ENCODE measurements at regions not wholly inside any gene's neighbourhood (a gene's known extent, or its start where the extent isn't known, plus 50 kb on each side); places are given as distances from the start of the nearest gene placed in this dataset.

DNA sequence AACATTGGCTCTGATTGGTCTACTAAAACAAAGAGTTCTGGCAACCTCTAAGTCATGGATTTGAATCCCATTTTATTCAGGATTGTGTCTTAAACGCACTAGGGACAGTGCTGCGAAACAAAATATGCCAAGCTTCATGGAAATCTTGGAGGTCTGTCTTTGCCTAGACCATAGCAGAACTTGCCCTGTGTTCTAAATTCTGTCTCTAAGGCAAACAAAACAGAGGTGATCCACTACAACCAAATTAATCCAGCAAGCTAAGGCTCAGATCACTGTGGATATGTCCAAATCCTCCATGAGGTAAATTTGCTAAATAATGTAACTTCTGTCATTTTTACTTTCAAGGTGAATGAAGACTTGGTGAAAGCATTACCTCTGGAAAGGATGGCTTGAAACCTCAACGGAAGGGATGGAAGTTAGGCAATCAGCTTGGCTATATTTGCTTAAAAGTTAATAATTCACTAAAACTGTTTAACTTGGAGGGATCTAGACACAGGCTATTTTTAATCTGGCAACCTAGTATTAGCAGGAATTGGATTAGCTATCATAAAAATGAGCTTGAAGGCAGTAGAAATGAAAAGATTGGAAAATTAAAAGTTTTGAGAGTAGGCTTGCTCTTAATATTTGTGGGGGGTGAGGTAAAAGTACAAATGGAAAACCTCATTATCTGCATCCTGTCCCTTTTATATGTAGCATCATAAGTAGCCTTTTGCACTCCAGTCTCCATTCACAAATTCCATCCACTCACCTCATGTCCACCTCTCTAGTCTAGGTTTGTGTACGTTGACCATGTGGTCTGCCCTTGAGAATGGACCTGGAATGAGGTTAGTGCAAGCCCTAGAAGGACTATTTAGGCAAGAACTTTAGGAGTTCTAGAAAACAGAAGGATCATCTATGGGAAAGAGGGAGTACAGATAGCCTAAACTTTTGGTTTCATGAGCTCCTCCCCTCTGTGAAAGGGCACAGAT is 176.2 kb downstream of the SMC2 start:
- ChIA-PET CTCF (no interaction called here), RAD21 (ENCODE audit: low non-redundant PET in 1 of 2, low total read pairs in 2 of 2, uncharacterized antibody in 2 of 2, unreplicated experiment in 2 of 2) (no interaction called here)

More for the DNA sequence above, 176.2 kb downstream of the SMC2 start:
- Histone ChIP-seq H4K20me1 (ENCODE audit: insufficient read depth) (no peaks in the 10 kb centered on the region), H3K36me3 (ENCODE audit: control insufficient read depth in 1 of 2, insufficient read depth in 2 of 2, low read length in 2 of 2) (no peaks in the 10 kb centered on the region), H3K4me1 (ENCODE audit: control insufficient read depth in 1 of 2, insufficient read depth in 2 of 2, low read length in 2 of 2) (no peaks in the 10 kb centered on the region), H3K4me3 (replicated peaks in 1 of 2; ENCODE audit: low read depth in 1 of 2, low read length in 2 of 2) (no peak overlapping the region), H3K9ac (ENCODE audit: low read length) (no peak overlapping the region), H3K79me2 (ENCODE audit: insufficient read depth, low read length) (no peaks in the 10 kb centered on the region), H3K9me2 (ENCODE audit: insufficient read depth) (no peaks in the 10 kb centered on the region), H3K27ac (ENCODE audit: low read depth, low read length) (no peak overlapping the region), H3K4me2 (ENCODE audit: low read length) (no peak overlapping the region), H2AFZ (ENCODE audit: low read depth, low read length, poor library complexity, severe bottlenecking) (no peak overlapping the region), H3K27me3 (ENCODE audit: insufficient read depth, low read length) (no peaks in the 10 kb centered on the region), H3K9me3 (ENCODE audit: control insufficient read depth in 1 of 2, insufficient read depth in 1 of 2, low read depth in 1 of 2, low read length in 2 of 2) (no peaks in the 10 kb centered on the region)
- POLR2A ChIA-PET, result no interaction called here
- TF ChIP-seq EZH2 (IDR thresholded peaks at IDR 0.05), result no peak
- TF ChIP-seq, protein P1, sequence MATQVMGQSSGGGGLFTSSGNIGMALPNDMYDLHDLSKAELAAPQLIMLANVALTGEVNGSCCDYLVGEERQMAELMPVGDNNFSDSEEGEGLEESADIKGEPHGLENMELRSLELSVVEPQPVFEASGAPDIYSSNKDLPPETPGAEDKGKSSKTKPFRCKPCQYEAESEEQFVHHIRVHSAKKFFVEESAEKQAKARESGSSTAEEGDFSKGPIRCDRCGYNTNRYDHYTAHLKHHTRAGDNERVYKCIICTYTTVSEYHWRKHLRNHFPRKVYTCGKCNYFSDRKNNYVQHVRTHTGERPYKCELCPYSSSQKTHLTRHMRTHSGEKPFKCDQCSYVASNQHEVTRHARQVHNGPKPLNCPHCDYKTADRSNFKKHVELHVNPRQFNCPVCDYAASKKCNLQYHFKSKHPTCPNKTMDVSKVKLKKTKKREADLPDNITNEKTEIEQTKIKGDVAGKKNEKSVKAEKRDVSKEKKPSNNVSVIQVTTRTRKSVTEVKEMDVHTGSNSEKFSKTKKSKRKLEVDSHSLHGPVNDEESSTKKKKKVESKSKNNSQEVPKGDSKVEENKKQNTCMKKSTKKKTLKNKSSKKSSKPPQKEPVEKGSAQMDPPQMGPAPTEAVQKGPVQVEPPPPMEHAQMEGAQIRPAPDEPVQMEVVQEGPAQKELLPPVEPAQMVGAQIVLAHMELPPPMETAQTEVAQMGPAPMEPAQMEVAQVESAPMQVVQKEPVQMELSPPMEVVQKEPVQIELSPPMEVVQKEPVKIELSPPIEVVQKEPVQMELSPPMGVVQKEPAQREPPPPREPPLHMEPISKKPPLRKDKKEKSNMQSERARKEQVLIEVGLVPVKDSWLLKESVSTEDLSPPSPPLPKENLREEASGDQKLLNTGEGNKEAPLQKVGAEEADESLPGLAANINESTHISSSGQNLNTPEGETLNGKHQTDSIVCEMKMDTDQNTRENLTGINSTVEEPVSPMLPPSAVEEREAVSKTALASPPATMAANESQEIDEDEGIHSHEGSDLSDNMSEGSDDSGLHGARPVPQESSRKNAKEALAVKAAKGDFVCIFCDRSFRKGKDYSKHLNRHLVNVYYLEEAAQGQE (IDR thresholded peaks at IDR 0.05; ENCODE audit: low read depth), result no peak
- TF ChIP-seq JUND (IDR thresholded peaks at IDR 0.05), result no peak
- TF ChIP-seq RAD21 (IDR thresholded peaks at IDR 0.05; ENCODE audit: low read depth), result no peak
- TF ChIP-seq ZFX (IDR thresholded peaks at IDR 0.05), result no peak
- no peak for TF ChIP-seq SIN3A (IDR thresholded peaks at IDR 0.05; ENCODE audit: low read depth)
- TF ChIP-seq ZNF274 (IDR thresholded peaks at IDR 0.05; ENCODE audit: low read depth, low read length), result no peak
- no peak for TF ChIP-seq CBX3 (IDR thresholded peaks at IDR 0.05; ENCODE audit: low read depth)
- TF ChIP-seq ELF1 (IDR thresholded peaks at IDR 0.05; ENCODE audit: borderline replicate concordance, low read depth), result no peak
- no peak for TF ChIP-seq POLR2A (IDR thresholded peaks at IDR 0.05; ENCODE audit: borderline replicate concordance, extremely low read depth, insufficient read depth, insufficient read length)
- TF ChIP-seq TCF7L2 (IDR thresholded peaks at IDR 0.05; ENCODE audit: borderline replicate concordance, extremely low read depth, insufficient read depth, insufficient read length), result no peak
- TF ChIP-seq, protein P2, sequence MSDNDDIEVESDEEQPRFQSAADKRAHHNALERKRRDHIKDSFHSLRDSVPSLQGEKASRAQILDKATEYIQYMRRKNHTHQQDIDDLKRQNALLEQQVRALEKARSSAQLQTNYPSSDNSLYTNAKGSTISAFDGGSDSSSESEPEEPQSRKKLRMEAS (IDR thresholded peaks at IDR 0.05), result no peak
- TF ChIP-seq EGR1 (IDR thresholded peaks at IDR 0.05; ENCODE audit: low read depth), result no peak
- DNase-seq (ENCODE audit: low read depth, low spot score) (no peak), ATAC-seq (no peak)
- no TSS peak for BruUV-seq (replicated peaks)
- intact Hi-C loops (cut with micrococcal nuclease), result no loop called here

Measured in HCT116 (cell line).